ENCODE measurements at regions not wholly inside any gene's neighbourhood (a gene's known extent, or its start where the extent isn't known, plus 50 kb on each side); places are given as distances from the start of the nearest gene placed in this dataset.
"Not testable (repeated sequence)": the region's sequence is repeated elsewhere in the genome, so short reads cannot be mapped to it uniquely, and the experiment has no call there.

DNA sequence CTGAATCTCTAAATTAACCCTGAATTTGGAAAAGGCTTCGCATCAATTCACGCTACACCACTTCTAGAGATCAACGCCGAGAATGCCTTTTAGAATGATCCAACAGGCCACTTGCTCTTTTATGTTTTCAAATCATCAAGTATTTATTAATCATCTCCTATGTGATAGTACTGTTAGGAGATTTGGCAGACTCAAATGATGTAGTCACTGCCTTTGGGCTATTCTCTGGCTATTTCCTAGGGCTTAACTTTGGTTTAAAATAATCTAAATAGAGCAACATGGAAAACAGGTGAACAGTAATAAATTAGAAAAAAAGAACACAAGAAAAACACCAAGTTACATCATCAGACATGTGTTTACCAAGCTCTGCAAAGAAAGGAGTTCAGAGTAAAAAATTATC, 140.3 kb downstream of the TENT5A start:
- no peak for DNase-seq (ENCODE audit: low spot score)
- ATAC-seq (ENCODE audit: low FRiP score), result no peak
- TF ChIP-seq CTCF (IDR thresholded peaks at IDR 0.05), result no peak

GRCh38 chr6:81609736-81610135, 142.7 kb downstream of the TENT5A start:
- DNase-seq (ENCODE audit: low spot score) (no peak), ATAC-seq (ENCODE audit: low FRiP score) (no peak)
- TF ChIP-seq CTCF (IDR thresholded peaks at IDR 0.05), result no peak

- no peak for TF ChIP-seq CTCF (IDR thresholded peaks at IDR 0.05)
- DNase-seq (ENCODE audit: low spot score) (no peak), ATAC-seq (ENCODE audit: low FRiP score) (no peak)
Observed at GRCh38 chr6:81608776-81609175, 143.7 kb downstream of the TENT5A start.

GRCh38 chr6:81606965-81607381, 145.5 kb downstream of the TENT5A start:
- ATAC-seq (ENCODE audit: low FRiP score) (no peak), DNase-seq (ENCODE audit: low spot score) (no peak)
- TF ChIP-seq CTCF (IDR thresholded peaks at IDR 0.05), result no peak

- ATAC-seq (ENCODE audit: low FRiP score) (no peak), DNase-seq (ENCODE audit: low spot score) (no peak)
- no peak for TF ChIP-seq CTCF (IDR thresholded peaks at IDR 0.05)
Observed at GRCh38 chr6:81605526-81605925, 147.0 kb downstream of the TENT5A start.

- no peak for DNase-seq (ENCODE audit: low spot score)
- no peak for TF ChIP-seq CTCF (IDR thresholded peaks at IDR 0.05)
- ATAC-seq (ENCODE audit: low FRiP score), result no peak
Observed at GRCh38 chr6:81601918-81602317, 150.6 kb downstream of the TENT5A start.

DNA sequence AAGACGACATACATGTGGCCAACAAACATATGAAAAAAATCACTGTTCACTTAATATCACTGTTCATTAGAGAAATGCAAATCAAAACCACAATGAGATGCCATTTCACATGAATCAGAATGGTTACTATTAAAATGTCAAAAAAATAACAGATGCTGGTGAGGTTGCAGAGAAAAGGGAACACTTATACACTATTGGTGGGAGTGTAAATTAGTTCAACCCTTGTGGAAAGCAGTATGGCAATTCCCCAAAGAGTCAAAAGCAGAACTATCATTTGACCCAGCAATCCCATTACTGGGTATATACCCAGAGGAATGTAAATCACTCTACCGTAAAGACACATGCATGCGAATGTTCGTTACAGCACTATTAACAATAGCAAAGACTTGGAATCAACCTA, 152.0 kb downstream of the TENT5A start:
- not testable (repeated sequence) for ATAC-seq (ENCODE audit: low FRiP score); DNase-seq (ENCODE audit: low spot score)

DNA sequence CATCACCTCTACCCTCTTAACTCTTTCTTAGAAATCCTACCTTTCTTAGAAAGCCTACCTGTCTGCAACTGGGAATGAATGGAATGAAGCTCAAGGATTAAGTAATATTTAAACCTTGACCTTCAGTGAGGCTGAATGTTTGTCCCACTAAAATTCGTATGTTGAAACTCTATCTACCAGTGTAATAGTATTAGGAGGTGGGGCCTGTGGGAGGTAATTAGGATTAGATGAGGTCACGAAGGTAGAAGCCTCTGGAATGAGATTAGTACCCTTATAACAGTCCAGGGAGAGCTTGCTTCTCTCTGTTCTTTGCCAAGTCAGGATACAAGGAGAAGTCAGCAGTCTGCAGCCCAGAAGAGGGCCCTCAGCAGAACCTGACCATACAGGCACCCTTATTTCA, 158.0 kb downstream of the TENT5A start:
- TF ChIP-seq CTCF (IDR thresholded peaks at IDR 0.05), result no peak
- DNase-seq (ENCODE audit: low spot score), result no peak
- no peak for ATAC-seq (ENCODE audit: low FRiP score)
